Liver (tissue), 2 donors: ENCODE measurements at regions not wholly inside any gene's neighbourhood (a gene's known extent, or its start where the extent isn't known, plus 50 kb on each side); places are given as distances from the start of the nearest gene placed in this dataset.

ENCODE experiments used
- TF ChIP-seq, protein P1 (sequence below): IDR thresholded peaks from 2 replicates; pipeline ENCODE4 v1.6.1; 2016; ENCODE audit warnings: antibody characterized with exemption
- TF ChIP-seq, protein P2 (sequence below): fragments of 150-350 bp; IDR thresholded peaks from 2 replicates; pipeline ENCODE4 v1.5.1; 2017; ENCODE audit warnings: improper control_type of control experiment, low read depth, low read length; ENCODE audit not compliant: missing input control
- donor health status: healthy.

DNA sequence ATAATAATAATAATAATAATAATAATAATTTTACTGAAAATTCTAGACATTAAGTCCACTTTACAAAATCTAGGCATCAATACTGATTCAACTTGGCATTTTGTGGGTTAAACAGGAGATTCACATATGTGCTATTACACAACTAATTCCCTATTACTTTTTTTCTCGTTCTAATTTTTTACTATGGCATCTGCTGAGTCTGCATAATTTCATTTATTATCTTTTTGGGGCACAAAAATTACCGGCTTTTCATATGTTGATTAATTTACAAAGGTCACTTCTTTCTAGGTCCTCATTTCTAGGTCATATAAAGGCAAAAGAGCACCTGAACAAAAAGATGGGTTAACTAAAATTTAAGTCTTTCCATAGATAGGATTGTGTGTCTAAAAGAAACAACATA is 1357.8 kb upstream of the ADGRB3 start:
- TF ChIP-seq, protein P1, sequence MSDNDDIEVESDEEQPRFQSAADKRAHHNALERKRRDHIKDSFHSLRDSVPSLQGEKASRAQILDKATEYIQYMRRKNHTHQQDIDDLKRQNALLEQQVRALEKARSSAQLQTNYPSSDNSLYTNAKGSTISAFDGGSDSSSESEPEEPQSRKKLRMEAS, result no peak
- TF ChIP-seq, protein P2, sequence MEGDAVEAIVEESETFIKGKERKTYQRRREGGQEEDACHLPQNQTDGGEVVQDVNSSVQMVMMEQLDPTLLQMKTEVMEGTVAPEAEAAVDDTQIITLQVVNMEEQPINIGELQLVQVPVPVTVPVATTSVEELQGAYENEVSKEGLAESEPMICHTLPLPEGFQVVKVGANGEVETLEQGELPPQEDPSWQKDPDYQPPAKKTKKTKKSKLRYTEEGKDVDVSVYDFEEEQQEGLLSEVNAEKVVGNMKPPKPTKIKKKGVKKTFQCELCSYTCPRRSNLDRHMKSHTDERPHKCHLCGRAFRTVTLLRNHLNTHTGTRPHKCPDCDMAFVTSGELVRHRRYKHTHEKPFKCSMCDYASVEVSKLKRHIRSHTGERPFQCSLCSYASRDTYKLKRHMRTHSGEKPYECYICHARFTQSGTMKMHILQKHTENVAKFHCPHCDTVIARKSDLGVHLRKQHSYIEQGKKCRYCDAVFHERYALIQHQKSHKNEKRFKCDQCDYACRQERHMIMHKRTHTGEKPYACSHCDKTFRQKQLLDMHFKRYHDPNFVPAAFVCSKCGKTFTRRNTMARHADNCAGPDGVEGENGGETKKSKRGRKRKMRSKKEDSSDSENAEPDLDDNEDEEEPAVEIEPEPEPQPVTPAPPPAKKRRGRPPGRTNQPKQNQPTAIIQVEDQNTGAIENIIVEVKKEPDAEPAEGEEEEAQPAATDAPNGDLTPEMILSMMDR, result no peak
